GM19035 (cell line): ENCODE measurements at regions not wholly inside any gene's neighbourhood (a gene's known extent, or its start where the extent isn't known, plus 50 kb on each side); places are given as distances from the start of the nearest gene placed in this dataset.

Source experiments
- ATAC-seq: cut with Tn5 transposase; IDR thresholded peaks from one replicate; pipeline ENCODE4 v1.9.1; 2021; ENCODE audit not compliant: unreplicated experiment

DNA sequence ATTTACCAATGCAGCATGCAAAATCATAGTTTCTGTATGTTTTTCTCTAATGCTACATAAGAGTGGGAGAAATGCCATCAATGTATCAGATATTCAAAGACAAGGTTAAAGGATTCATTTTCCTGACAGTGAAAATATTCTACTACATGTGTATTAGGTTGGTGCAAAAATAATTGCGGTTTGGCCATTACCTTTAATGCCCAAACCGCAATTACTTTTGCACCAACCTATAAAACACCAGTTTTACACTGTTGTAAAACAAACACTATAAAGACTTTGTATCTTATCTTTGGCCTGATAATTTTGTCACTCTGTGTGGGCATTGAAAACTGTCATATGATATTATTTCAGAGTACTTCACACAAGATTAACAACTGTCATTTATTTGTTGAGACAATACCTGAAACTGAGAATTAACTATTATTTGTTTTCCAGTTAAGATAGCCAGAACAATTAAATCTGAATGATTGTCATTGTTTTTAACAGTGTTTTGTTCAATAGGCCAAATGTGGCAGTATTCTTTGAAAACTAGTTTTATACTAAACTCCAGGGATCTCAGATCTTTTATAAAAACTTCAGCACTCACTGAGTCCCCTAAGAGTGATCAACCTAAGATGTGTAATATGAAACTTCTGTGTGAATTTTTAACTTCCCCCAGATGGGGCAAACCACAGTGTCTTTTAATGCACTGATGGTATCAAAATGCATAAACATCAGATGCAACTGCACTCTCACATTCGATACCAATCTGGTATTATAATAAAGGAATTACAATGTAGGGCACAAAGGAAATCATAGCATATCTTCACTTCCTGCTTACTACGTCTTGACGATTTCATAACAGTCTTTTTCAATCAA is 53.8 kb upstream of the FBN2 start:
- no peak for ATAC-seq

DNA sequence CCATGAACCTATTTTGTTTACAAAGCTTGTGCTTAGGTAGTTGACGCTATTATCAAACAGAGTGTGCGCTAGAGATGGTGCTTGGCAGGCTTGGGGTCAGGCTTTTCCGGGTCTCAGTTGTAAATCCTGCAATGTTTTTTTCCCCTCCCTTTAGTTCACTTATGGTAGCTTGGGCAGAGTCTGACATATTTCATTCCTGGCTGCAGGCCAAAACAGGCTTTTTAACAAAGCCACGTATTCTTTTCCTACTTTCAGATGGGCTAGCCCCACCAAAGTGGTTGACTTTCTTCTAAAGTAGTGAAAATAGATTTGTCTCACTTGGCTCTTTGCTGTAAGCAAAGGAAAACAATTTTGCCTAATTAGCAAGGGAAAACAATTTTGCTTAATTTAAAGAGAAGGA is 58.0 kb upstream of the FBN2 start:
- ATAC-seq: no peak

DNA sequence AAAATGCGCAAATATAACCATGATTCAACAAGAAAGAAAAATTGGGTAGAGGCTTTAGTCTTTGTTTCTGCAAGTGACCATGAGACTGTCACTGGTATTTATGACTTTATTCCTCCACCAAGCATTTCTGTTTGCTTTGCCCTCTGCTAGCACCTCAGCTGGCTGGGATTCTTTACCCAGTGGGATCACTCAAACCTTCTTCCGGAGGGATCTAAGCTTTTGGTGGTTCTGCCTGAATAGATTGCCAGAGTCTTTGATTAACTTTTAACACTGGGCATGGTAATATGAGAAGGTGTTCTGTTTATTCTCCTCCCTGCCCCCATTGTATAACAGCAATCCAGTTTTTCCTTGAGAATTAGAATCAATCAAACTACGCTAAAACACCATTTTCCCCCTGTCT is 59.1 kb upstream of the FBN2 start:
- no peak for ATAC-seq

DNA sequence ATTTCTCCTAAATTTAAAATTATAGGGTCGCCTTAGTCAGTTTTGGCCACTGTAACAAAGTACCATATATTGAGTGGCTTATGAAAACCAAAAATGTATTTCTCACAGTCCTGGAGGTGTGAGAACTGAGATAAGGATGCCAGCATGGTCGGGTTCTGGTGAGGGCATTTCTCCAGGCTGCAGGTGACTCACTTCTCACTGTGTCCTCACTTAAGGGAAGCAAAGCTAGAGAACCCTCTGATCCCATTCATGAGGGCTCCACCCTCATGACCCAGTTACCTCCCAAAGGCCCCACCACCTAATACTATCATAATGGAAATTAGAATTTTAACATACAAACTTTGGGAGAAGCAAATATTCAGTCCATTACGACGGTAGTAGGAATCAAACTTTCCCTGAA is 75.1 kb upstream of the FBN2 start:
- no peak for ATAC-seq

DNA sequence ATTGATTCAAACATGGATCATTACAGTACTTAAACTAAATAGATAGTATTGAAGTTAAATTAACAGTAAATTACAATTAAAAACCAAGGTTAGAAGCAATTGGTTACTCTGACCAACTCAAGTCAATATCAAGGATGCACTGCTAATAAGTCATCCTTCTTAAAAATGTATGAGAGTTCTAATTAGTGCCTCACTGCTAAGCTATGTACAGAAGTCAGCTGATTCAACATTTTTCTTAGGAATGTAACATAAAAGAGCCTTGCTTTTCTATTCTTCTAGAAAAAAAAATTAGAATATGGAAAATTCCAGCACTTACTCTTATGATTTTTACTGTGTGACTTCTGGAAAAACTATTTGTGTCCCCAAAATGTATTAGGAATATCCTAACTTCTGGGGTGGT is 75.7 kb upstream of the FBN2 start:
- ATAC-seq: no peak

DNA sequence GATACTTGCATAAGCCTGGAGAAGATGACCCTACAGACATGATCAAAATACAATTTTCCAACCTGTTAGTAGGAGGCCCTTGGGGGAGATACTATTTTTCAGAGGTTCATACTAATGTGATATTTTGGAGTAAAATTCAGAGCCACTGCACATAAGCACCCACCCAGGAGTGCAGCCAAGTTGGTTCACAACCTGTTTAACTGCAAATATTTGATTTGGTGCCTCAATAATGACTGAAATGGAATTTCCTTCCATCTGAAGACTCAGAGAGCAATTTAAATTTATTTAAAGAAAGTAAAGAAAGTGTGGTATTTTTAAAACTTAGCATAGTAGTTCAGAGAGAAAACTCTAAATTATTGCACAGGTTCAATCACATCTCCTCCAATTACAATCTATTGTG is 77.5 kb upstream of the FBN2 start:
- ATAC-seq: no peak

DNA sequence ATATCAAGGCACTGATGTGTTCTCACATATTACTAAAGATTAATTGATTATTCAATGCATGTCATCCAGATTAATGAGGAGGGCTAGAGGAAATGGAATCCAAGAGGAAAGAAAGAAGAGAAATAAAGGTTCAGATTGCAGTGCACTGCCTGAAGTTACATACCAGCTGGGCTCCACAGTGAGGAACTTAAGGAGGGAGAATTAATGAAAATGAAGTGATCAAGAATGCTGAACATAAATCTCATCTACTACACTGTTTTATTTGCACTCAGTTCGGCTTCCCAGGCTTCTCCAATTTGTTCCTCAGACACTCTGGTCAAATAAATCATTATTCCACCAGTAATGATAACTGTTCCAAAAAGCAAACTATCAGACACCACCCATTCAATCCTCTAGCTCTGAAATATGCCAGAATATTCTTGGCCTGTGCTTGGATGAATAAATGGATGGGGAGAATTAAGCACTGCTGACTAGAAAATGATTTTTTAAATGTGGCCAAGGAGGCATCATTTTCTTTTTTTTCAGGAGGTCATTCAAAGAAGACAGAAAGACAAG is 88.6 kb upstream of the FBN2 start:
- no peak for ATAC-seq

DNA sequence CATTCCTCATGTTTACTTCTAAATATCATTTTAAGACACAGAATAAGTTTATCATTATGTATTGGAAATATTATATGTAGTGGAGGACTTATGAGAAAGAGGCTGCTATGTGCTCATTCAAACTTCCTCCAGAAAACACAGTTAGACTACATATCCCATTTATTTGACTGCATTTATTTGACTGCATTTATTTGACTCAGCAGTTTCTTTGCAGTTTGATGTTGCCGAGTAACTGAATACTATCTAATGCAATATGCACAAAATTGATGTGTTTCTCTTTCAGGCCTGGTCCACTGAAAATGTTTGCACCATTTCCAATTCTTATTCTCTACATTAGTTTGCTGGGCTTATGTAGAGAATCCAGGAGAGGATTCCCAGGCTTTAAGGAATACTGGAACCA is 89.9 kb upstream of the FBN2 start:
- ATAC-seq: no peak

DNA sequence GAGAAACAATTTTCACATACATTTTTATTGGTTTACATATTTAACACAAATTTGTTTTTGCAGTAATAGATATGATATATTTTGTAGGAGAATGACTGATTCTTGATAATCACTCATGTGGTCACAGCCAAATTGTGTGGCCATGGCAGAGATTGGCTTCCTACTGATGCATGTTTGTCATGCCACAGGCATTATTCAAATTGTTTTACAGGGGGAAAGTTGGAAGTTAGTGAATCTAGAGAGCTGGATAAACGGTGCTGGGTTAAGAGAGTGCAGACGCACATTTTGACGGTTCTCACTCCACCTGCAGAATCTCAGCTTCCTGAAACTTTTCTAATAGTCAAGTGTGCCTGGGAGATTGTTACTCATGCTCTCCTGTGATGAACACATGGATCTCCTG is 91.1 kb upstream of the FBN2 start:
- ATAC-seq: no peak

DNA sequence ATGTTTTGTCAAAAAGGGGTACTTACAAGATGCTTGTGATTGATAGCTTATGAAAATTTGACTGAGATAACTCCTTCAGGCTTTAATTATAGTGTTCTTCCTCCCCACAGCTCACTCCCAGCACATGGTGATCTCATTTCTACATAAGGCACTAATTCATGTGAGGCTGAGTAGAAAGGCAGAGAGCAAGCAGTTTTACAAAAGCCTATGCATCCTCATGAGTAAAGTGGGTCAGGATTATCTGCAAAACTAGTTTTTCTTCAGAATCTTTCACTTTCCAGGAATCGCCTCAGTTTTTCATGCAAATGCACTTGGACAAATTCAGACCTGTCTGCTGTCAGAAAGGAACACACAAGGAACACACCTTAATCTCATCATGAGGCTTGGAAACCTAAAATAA is 92.1 kb upstream of the FBN2 start:
- no peak for ATAC-seq

DNA sequence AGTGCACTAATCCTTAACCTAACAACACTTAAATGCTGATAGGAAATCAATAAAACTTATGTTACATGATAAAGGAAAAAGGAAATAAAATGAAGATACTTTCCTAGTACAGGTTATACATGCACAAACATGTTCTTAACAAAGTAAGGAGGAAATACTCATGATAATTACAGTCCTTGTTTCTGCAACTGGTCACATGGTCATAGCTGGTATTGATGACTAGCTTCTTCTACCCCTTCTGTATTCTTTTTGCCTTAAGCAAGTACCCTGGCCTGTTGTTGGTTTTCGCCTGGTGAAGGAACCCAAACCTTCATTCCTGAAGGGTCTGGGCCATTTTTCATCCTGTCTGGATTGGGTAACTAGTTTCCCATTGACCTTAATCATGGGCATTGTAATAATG is 93.7 kb upstream of the FBN2 start:
- no peak for ATAC-seq

DNA sequence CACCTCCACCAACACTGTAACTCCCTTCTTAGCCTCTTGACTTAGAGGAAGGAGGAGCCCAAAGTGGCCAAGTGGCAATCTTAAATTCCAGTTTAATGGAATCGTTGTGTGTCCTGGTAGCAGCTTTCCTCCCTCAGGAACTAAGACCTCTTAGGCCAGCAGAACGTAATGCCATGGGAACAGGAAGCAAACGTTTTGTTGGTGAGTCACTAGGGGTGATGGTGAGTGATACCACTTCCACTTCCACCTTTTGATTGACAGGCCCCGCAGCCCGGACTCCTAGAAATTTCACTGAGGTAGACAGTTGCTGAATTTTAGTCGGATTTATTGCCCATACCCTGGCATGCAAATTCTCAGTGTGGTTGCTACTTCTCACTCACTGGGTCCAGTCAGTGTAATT is 94.2 kb upstream of the FBN2 start:
- no peak for ATAC-seq

DNA sequence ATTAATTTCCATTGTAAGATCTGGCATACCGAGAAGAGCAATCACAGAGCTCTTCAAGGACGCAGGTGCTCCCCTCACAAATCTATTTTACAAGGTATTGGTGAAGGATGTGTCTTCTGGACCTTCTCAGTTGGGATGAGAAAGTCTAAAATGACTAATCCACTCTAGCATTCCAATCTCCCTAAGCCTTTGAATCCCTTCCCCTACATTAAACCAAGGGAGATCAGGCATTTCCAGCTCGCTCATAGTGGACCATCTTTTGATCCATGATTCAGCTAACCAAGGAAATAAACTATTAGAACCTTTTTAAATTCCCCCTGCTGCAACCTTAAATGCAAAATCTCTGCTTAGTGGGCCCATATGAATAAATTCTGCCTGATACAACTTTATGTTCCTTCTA is 95.9 kb upstream of the FBN2 start:
- no peak for ATAC-seq

DNA sequence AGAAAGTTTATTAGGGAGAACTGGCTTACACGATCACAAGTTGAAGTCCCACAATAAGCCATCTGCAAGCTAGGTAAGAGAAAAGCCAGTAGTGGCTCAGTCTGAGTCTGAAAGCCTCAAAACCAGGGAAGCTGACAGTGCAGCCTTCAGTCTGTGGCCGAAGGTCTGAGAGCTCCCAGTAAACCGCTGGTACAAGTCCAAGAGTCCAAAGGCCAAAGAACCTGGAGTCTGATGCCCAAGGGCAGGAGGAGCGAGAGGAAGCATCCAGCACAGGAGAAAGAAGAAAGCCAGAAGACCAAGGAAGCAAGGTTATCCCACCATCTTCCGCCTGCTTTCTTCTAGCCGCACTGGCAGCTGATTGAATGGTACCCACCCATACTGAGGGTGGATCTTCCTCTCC is 97.3 kb upstream of the FBN2 start:
- no peak for ATAC-seq

DNA sequence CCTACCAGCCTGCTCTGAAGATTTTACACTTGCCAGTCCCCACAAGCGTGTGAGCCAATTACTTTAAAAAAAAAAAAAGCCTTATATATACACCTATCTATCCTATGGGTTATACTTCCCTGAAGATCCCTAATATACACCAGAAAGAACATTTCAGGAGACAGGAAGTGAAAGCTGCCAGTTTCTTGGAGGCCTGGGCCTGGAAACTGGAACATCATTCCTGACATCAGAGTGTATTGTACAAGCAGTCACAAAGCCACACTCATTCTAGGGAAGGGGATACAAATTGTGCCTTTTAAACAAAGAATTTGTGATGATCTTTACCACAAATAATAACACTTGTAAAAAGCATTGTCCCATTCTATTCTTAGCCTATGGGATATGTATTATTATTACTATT is 98.3 kb upstream of the FBN2 start:
- no peak for ATAC-seq

DNA sequence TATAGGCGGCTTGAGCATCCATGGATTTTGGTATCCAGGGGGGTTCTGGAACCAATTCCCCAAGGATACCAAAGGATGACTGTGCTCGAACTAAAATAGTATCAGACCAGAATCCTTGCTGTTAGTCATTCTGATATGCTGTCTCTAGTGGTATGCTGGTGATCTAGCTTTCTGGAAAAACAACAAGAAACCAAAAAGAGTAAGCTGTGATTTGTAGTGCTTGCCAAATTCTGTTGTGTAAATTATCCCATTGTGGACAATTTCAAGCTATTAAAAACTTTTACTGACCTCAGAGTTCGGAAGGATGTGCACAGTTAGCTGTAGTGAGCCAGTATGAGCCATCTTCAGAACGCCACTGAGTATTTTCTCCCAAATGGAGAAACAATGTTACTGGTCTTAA is 99.0 kb upstream of the FBN2 start:
- no peak for ATAC-seq

DNA sequence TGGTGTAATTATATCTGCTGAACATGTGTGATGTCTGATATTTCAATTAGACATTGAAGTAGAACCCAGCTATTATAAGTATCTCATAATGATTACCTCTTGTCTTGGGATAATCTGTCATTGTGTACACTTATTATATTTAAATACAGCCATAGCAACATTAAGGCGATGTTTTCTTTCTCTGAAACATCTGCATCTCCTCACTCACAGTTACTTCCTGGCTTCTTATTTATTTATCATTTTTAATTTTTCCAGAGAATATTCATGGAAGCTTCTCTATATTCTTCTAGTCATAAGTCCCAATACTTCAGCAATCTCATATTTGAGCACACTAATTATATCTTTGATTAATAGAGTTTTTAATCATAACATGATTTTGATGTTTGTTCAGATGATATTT is 103.8 kb upstream of the FBN2 start:
- ATAC-seq: no peak

DNA sequence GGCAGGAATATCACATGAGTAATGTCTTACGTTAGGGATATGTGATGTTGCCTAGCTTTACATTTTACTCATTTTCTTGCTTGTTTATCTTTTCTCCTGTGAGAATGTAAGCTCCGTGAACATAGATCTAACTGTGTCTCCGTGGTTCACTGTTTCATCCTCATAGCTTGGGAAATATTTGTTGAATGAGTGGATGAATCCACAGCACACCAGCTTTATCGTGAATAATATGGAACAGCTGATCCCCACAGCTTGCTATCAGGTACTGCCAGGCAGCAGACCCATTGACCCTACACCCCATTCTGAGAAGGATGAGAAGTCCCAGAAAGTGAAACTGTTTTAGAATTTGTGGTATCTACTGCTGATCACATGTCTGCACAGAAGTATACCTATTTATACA is 106.8 kb upstream of the FBN2 start:
- ATAC-seq: no peak

DNA sequence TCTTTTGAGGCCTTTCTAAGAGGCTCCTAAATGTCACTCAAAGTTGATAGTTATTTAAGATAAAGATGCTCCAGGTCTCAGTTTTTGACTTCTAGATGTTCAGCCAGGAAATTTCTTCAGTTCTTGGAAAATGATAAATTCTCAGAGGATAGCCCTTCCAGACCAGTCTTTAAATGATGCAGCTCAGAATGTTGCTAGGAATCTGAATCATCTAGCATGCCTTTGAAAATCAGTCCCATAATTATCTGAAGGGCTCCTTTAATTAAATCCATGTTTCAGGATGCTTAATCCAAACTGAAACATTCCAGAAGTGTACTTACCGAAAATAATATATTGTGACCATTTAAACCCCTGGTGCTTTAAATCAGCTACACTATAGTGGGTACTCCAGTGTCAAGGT is 107.5 kb upstream of the FBN2 start:
- ATAC-seq: no peak

DNA sequence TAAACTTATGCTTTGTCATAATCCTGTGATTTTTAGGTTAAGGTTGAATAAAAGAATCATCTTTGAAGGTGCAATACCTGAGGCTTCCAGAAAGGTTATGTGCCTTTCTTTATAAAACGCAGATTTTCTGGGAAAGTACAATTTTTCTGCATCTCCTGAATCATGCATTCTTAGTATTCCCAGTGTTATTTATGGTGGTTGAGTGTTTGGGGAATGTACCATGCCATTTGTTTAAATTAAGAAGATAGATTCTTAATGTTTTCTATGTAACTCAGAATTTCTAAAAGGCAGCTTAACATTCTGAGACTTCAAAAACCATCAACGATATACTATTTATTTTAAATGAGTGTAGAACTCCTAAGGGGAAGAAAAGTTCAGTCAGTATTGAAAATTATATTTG is 108.1 kb upstream of the FBN2 start:
- no peak for ATAC-seq

DNA sequence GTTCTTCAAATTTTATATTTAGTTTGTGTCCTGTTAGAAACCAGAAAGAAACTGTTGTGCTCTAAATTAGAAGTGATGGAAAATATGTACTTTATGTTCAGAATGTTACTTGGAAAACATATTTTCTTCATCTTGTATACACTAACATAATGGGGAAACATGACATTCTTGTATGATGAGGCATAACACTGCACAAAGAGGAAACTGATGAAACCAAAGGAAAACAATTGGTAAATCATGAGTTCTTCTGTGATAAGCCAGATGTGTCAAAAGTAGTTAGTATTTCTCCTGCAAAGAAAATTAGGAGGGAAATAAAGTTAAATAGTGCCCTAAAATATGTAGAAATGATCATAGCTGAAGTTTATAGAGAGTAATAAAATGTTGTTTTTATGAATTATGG is 111.1 kb upstream of the FBN2 start:
- no peak for ATAC-seq

DNA sequence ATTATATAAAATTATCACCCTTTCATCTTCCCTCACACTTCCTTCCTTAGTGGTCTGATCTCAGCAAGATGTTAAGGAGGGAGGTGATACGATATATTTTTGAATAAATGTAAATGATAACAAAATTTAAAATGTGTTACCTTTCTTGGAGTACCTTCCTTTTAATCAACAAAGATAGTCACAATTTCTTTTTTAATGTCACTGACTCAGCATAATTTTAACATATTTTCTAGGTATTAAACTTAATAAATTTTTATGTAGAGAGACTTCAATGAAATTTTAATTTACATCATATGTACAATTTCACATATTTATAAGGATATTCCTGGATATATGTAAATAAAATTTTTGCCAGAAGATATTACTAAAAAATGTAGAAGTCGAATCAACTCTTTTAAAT is 125.0 kb upstream of the FBN2 start:
- no peak for ATAC-seq

DNA sequence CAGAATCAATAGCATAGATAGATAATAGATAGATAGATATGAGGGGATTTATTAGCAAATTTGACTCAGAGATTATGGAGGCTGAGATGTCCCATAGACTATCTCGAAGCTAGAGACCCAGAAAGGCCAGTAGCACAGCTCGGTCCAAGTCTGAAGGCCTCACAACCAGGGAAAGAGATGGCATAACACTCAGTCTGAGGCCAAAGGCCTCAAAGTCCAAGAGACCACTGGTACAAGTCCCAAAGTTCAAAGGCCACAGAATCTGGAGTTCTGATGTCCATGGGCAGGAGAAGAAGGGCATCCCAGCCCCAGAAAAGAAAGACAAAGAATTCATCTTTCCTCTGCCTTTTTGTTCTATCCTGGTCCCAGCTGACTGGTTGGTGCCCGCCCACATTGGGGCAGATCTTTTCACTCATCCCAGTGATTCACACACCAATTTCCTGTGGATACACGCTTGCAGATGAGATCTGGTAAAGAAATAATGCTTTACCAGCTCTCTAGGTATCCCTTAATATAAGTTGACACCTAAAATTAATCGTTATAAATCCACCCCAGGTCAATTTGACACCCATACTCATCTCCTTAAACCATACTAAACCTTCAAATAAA is 127.8 kb upstream of the FBN2 start:
- ATAC-seq: no peak
